ENCODE measurements at regions not wholly inside any gene's neighbourhood (a gene's known extent, or its start where the extent isn't known, plus 50 kb on each side); places are given as distances from the start of the nearest gene placed in this dataset.

GRCh38 chr7:101719123-101719470 lies 90.0 kb upstream of the MYL10 start:
- CTCF ChIA-PET = no interaction called here
- H3K9me3 Mint-ChIP-seq (ENCODE audit: low read depth, unreplicated experiment) = no peaks in the 10 kb centered on the region
- no peak overlapping the region for H3K27ac Mint-ChIP-seq (ENCODE audit: unreplicated experiment)
- DNase-seq = no peak
- intact Hi-C loops (cut with micrococcal nuclease; ENCODE audit: unreplicated experiment) = no loop called here
- H3K4me1 Mint-ChIP-seq (ENCODE audit: low read depth, unreplicated experiment) = no peaks in the 10 kb centered on the region
- no TSS peak for BruUV-seq (replicated peaks)
- H3K4me3 Mint-ChIP-seq (ENCODE audit: low read depth, unreplicated experiment) = no peak overlapping the region
- TF ChIP-seq CTCF (IDR thresholded peaks at IDR 0.05; ENCODE audit: unreplicated experiment) = no peak
- H3K36me3 Mint-ChIP-seq (ENCODE audit: insufficient read depth, unreplicated experiment) = no peaks in the 10 kb centered on the region
- peaks cover 18% of the 10 kb centered on the region for H3K27me3 Mint-ChIP-seq (ENCODE audit: unreplicated experiment)

GRCh38 chr7:101720324-101720723 lies 91.2 kb upstream of the MYL10 start:
- CTCF ChIA-PET = no interaction called here
- H3K9me3 Mint-ChIP-seq (ENCODE audit: low read depth, unreplicated experiment) = no peaks in the 10 kb centered on the region
- no peaks in the 10 kb centered on the region for H3K4me1 Mint-ChIP-seq (ENCODE audit: low read depth, unreplicated experiment)
- no TSS peak for BruUV-seq (replicated peaks)
- H3K36me3 Mint-ChIP-seq (ENCODE audit: insufficient read depth, unreplicated experiment) = no peaks in the 10 kb centered on the region
- no peak overlapping the region for H3K4me3 Mint-ChIP-seq (ENCODE audit: low read depth, unreplicated experiment)
- no peak for TF ChIP-seq CTCF (IDR thresholded peaks at IDR 0.05; ENCODE audit: unreplicated experiment)
- intact Hi-C loops (cut with micrococcal nuclease; ENCODE audit: unreplicated experiment) = no loop called here
- H3K27me3 Mint-ChIP-seq (ENCODE audit: unreplicated experiment) = peaks cover 18% of the 10 kb centered on the region
- no peak for DNase-seq
- H3K27ac Mint-ChIP-seq (ENCODE audit: unreplicated experiment) = no peak overlapping the region

GRCh38 chr7:101722247-101722646 lies 93.2 kb upstream of the MYL10 start:
- Mint-ChIP-seq H3K36me3 (ENCODE audit: insufficient read depth, unreplicated experiment) (no peaks in the 10 kb centered on the region), H3K27ac (ENCODE audit: unreplicated experiment) (no peak overlapping the region), H3K4me1 (ENCODE audit: low read depth, unreplicated experiment) (no peaks in the 10 kb centered on the region), H3K4me3 (ENCODE audit: low read depth, unreplicated experiment) (no peak overlapping the region), H3K27me3 (ENCODE audit: unreplicated experiment) (peaks cover 18% of the 10 kb centered on the region), H3K9me3 (ENCODE audit: low read depth, unreplicated experiment) (no peaks in the 10 kb centered on the region)
- BruUV-seq (replicated peaks) = no TSS peak
- no peak for DNase-seq
- intact Hi-C loops (cut with micrococcal nuclease; ENCODE audit: unreplicated experiment) = no loop called here
- CTCF ChIA-PET = no interaction called here
- TF ChIP-seq CTCF (IDR thresholded peaks at IDR 0.05; ENCODE audit: unreplicated experiment) = no peak

GRCh38 chr7:101723835-101724234 lies 93.6 kb upstream of the CUX1 start:
- CTCF ChIA-PET = no interaction called here
- H3K27me3 Mint-ChIP-seq (ENCODE audit: unreplicated experiment) = peaks cover 4% of the 10 kb centered on the region
- no peaks in the 10 kb centered on the region for H3K9me3 Mint-ChIP-seq (ENCODE audit: low read depth, unreplicated experiment)
- no peak for TF ChIP-seq CTCF (IDR thresholded peaks at IDR 0.05; ENCODE audit: unreplicated experiment)
- no peaks in the 10 kb centered on the region for H3K36me3 Mint-ChIP-seq (ENCODE audit: insufficient read depth, unreplicated experiment)
- no peak overlapping the region for H3K4me3 Mint-ChIP-seq (ENCODE audit: low read depth, unreplicated experiment)
- no peak for DNase-seq
- intact Hi-C loops (cut with micrococcal nuclease; ENCODE audit: unreplicated experiment) = no loop called here
- H3K4me1 Mint-ChIP-seq (ENCODE audit: low read depth, unreplicated experiment) = no peaks in the 10 kb centered on the region
- no peak overlapping the region for H3K27ac Mint-ChIP-seq (ENCODE audit: unreplicated experiment)
- no TSS peak for BruUV-seq (replicated peaks)

GRCh38 chr7:101724957-101725356 lies 92.5 kb upstream of the CUX1 start:
- intact Hi-C loops (cut with micrococcal nuclease; ENCODE audit: unreplicated experiment) = no loop called here
- CTCF ChIA-PET = no interaction called here
- no peak overlapping the region for H3K4me3 Mint-ChIP-seq (ENCODE audit: low read depth, unreplicated experiment)
- TF ChIP-seq CTCF (IDR thresholded peaks at IDR 0.05; ENCODE audit: unreplicated experiment) = no peak
- H3K36me3 Mint-ChIP-seq (ENCODE audit: insufficient read depth, unreplicated experiment) = no peaks in the 10 kb centered on the region
- no TSS peak for BruUV-seq (replicated peaks)
- no peak overlapping the region for H3K27ac Mint-ChIP-seq (ENCODE audit: unreplicated experiment)
- no peaks in the 10 kb centered on the region for H3K27me3 Mint-ChIP-seq (ENCODE audit: unreplicated experiment)
- no peaks in the 10 kb centered on the region for H3K4me1 Mint-ChIP-seq (ENCODE audit: low read depth, unreplicated experiment)
- DNase-seq = no peak
- H3K9me3 Mint-ChIP-seq (ENCODE audit: low read depth, unreplicated experiment) = no peaks in the 10 kb centered on the region

All from Calu3 (cell line).